ENCODE measurements at regions not wholly inside any gene's neighbourhood (a gene's known extent, or its start where the extent isn't known, plus 50 kb on each side); places are given as distances from the start of the nearest gene placed in this dataset.

GRCh38 chr4:163930086-163930485 is 435.6 kb downstream of the TMA16 start:
- intact Hi-C loops (cut with DNase I) = no loop called here
- no peak for FAIRE-seq
- no peak overlapping the region for H3K27ac ChIP-seq (ENCODE audit: low read depth in 2 of 2, low read length in 2 of 2)
- no peaks in the 10 kb centered on the region for H3K36me3 ChIP-seq (ENCODE audit: control insufficient read depth in 2 of 3, insufficient read depth in 3 of 3, low read length in 3 of 3)
- H3K4me3 ChIP-seq (ENCODE audit: low read length in 3 of 3) = no peak overlapping the region
- no peak for DNase-seq
- H3K27me3 ChIP-seq (ENCODE audit: control insufficient read depth, insufficient read depth, low read length) = no peaks in the 10 kb centered on the region
- no peaks in the 10 kb centered on the region for H3K9me3 ChIP-seq (ENCODE audit: control insufficient read depth in 2 of 3, insufficient read depth in 1 of 3, low read length in 3 of 3)
- no peaks in the 10 kb centered on the region for H3K4me1 ChIP-seq (ENCODE audit: control insufficient read depth in 2 of 3, insufficient read depth in 2 of 3, low read depth in 1 of 3, low read length in 3 of 3)
- no peak overlapping the region for H3K9ac ChIP-seq (ENCODE audit: low read length in 3 of 3)
- TF ChIP-seq, protein P1, sequence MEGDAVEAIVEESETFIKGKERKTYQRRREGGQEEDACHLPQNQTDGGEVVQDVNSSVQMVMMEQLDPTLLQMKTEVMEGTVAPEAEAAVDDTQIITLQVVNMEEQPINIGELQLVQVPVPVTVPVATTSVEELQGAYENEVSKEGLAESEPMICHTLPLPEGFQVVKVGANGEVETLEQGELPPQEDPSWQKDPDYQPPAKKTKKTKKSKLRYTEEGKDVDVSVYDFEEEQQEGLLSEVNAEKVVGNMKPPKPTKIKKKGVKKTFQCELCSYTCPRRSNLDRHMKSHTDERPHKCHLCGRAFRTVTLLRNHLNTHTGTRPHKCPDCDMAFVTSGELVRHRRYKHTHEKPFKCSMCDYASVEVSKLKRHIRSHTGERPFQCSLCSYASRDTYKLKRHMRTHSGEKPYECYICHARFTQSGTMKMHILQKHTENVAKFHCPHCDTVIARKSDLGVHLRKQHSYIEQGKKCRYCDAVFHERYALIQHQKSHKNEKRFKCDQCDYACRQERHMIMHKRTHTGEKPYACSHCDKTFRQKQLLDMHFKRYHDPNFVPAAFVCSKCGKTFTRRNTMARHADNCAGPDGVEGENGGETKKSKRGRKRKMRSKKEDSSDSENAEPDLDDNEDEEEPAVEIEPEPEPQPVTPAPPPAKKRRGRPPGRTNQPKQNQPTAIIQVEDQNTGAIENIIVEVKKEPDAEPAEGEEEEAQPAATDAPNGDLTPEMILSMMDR (IDR thresholded peaks at IDR 0.05; ENCODE audit: borderline replicate concordance, extremely low read depth, insufficient read depth) = no peak

GRCh38 chr4:163932504-163932903 is 438.0 kb downstream of the TMA16 start:
- H3K9ac ChIP-seq (ENCODE audit: low read length in 3 of 3) = no peak overlapping the region
- FAIRE-seq = no peak
- no peaks in the 10 kb centered on the region for H3K4me1 ChIP-seq (ENCODE audit: control insufficient read depth in 2 of 3, insufficient read depth in 2 of 3, low read depth in 1 of 3, low read length in 3 of 3)
- no peak for DNase-seq
- no peaks in the 10 kb centered on the region for H3K36me3 ChIP-seq (ENCODE audit: control insufficient read depth in 2 of 3, insufficient read depth in 3 of 3, low read length in 3 of 3)
- no peaks in the 10 kb centered on the region for H3K27me3 ChIP-seq (ENCODE audit: control insufficient read depth, insufficient read depth, low read length)
- H3K4me3 ChIP-seq (ENCODE audit: low read length in 3 of 3) = no peak overlapping the region
- H3K27ac ChIP-seq (ENCODE audit: low read depth in 2 of 2, low read length in 2 of 2) = no peak overlapping the region
- H3K9me3 ChIP-seq (ENCODE audit: control insufficient read depth in 2 of 3, insufficient read depth in 1 of 3, low read length in 3 of 3) = no peaks in the 10 kb centered on the region
- TF ChIP-seq, protein P1 (IDR thresholded peaks at IDR 0.05; ENCODE audit: borderline replicate concordance, extremely low read depth, insufficient read depth) = no peak
- intact Hi-C loops (cut with DNase I) = no loop called here

GRCh38 chr4:163939597-163939996 is 445.1 kb downstream of the TMA16 start:
- peaks cover 0 to 5% (median 0%) of the 10 kb centered on the region in 3 donors for H3K9me3 ChIP-seq (ENCODE audit: control insufficient read depth in 2 of 3, insufficient read depth in 1 of 3, low read length in 3 of 3)
- no peaks in the 10 kb centered on the region for H3K27me3 ChIP-seq (ENCODE audit: control insufficient read depth, insufficient read depth, low read length)
- no peak overlapping the region for H3K4me3 ChIP-seq (ENCODE audit: low read length in 3 of 3)
- no peak for DNase-seq
- no peaks in the 10 kb centered on the region for H3K36me3 ChIP-seq (ENCODE audit: control insufficient read depth in 2 of 3, insufficient read depth in 3 of 3, low read length in 3 of 3)
- no peaks in the 10 kb centered on the region for H3K4me1 ChIP-seq (ENCODE audit: control insufficient read depth in 2 of 3, insufficient read depth in 2 of 3, low read depth in 1 of 3, low read length in 3 of 3)
- no peak for FAIRE-seq
- TF ChIP-seq, protein P1 (IDR thresholded peaks at IDR 0.05; ENCODE audit: borderline replicate concordance, extremely low read depth, insufficient read depth) = no peak
- intact Hi-C loops (cut with DNase I) = no loop called here
- H3K9ac ChIP-seq (ENCODE audit: low read length in 3 of 3) = no peak overlapping the region
- H3K27ac ChIP-seq (ENCODE audit: low read depth in 2 of 2, low read length in 2 of 2) = no peak overlapping the region

- Histone ChIP-seq H3K9me3 (ENCODE audit: control insufficient read depth in 2 of 3, insufficient read depth in 1 of 3, low read length in 3 of 3) (peaks cover 0 to 5% (median 0%) of the 10 kb centered on the region in 3 donors), H3K27me3 (ENCODE audit: control insufficient read depth, insufficient read depth, low read length) (no peaks in the 10 kb centered on the region), H3K4me1 (ENCODE audit: control insufficient read depth in 2 of 3, insufficient read depth in 2 of 3, low read depth in 1 of 3, low read length in 3 of 3) (no peaks in the 10 kb centered on the region), H3K9ac (ENCODE audit: low read length in 3 of 3) (no peak overlapping the region), H3K27ac (ENCODE audit: low read depth in 2 of 2, low read length in 2 of 2) (no peak overlapping the region), H3K36me3 (ENCODE audit: control insufficient read depth in 2 of 3, insufficient read depth in 3 of 3, low read length in 3 of 3) (no peaks in the 10 kb centered on the region), H3K4me3 (ENCODE audit: low read length in 3 of 3) (no peak overlapping the region)
- no peak for FAIRE-seq
- intact Hi-C loops (cut with DNase I) = no loop called here
- TF ChIP-seq, protein P1 (IDR thresholded peaks at IDR 0.05; ENCODE audit: borderline replicate concordance, extremely low read depth, insufficient read depth) = no peak
- DNase-seq = no peak
These were observed 446.9 kb downstream of the TMA16 start for GRCh38 chr4:163941221-163941905.
